Breast epithelium (tissue), 3 donors: ENCODE measurements at regions not wholly inside any gene's neighbourhood (a gene's known extent, or its start where the extent isn't known, plus 50 kb on each side); places are given as distances from the start of the nearest gene placed in this dataset.

ENCODE experiments used
- POLR2A ChIP-seq: fragments of 450-650 bp; IDR thresholded peaks from one replicate; pipeline ENCODE4 v1.6.1; 2016; ENCODE audit warnings: antibody characterized with exemption, mild to moderate bottlenecking, moderate library complexity
- TF ChIP-seq, protein P1 (sequence below), 3 donors: fragments of 450-650 bp; IDR thresholded peaks; one replicate each; pipeline ENCODE4 v1.5.1; 2016 to 2017; ENCODE audit warnings: antibody characterized with exemption in 3 of 3, mild to moderate bottlenecking in 3 of 3, moderate library complexity in 3 of 3

DNA sequence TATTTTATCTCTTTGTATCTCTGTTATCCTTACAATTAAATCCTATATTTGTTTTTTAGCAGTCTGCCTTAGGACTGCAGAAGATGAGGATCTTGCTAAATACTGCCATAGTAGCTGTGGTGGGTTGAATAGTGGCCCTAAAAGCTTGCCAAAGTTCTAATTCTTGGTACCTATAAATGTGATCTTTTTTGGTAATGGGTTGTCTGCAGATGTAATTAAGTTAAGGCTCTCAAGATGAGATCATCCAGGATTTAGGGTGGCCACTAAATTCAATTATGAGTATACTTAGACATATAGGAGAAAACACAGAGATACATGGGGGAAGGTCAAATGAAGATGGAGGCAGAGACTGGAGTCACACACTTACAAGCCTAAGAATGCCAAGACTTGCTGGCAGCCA is 1753.7 kb downstream of the RPA4 start:
- TF ChIP-seq POLR2A, result no peak
- TF ChIP-seq, protein P1, sequence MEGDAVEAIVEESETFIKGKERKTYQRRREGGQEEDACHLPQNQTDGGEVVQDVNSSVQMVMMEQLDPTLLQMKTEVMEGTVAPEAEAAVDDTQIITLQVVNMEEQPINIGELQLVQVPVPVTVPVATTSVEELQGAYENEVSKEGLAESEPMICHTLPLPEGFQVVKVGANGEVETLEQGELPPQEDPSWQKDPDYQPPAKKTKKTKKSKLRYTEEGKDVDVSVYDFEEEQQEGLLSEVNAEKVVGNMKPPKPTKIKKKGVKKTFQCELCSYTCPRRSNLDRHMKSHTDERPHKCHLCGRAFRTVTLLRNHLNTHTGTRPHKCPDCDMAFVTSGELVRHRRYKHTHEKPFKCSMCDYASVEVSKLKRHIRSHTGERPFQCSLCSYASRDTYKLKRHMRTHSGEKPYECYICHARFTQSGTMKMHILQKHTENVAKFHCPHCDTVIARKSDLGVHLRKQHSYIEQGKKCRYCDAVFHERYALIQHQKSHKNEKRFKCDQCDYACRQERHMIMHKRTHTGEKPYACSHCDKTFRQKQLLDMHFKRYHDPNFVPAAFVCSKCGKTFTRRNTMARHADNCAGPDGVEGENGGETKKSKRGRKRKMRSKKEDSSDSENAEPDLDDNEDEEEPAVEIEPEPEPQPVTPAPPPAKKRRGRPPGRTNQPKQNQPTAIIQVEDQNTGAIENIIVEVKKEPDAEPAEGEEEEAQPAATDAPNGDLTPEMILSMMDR (IDR thresholded peaks at IDR 0.05), result no peak
